Astrocyte of the cerebellum (primary cell): ENCODE measurements at regions not wholly inside any gene's neighbourhood (a gene's known extent, or its start where the extent isn't known, plus 50 kb on each side); places are given as distances from the start of the nearest gene placed in this dataset.

ENCODE experiments used
- DNase-seq: peaks from one replicate; pipeline ENCODE4 v3.0.0-alpha.2; 2011; ENCODE audit warnings: low read depth
- H3K4me3 ChIP-seq: 2 replicates; pipeline ENCODE4 v1.5.1; 2011; ENCODE audit warnings: mild to moderate bottlenecking, low read depth, low read length, moderate library complexity
- CTCF ChIP-seq: IDR thresholded peaks from 2 replicates; pipeline ENCODE4 v1.5.1; 2012; ENCODE audit warnings: low read length, low read depth, moderate library complexity, mild to moderate bottlenecking; ENCODE audit errors: missing control alignments
- in situ Hi-C: cut with HindIII; loops from 2 replicates; pipeline ENCODE4 v1.10.0; 2017; ENCODE audit warnings: low sequenced_read_pairs

GRCh38 chr6:122524056-122524455 is 52.4 kb upstream of the SERINC1 start:
- no peak for TF ChIP-seq CTCF
- no peak for DNase-seq
- in situ Hi-C loops: no loop called here
- no peak overlapping the region for H3K4me3 ChIP-seq

GRCh38 chr6:122530440-122531046 is 58.9 kb upstream of the SERINC1 start:
- no peak overlapping the region for H3K4me3 ChIP-seq
- peak; percentile 62 for DNase-seq
- TF ChIP-seq CTCF: peak; percentile 96
- in situ Hi-C loops: no loop called here

GRCh38 chr6:122548281-122548680 is 61.9 kb upstream of the PKIB start:
- H3K4me3 ChIP-seq: no peak overlapping the region
- no peak for TF ChIP-seq CTCF
- in situ Hi-C loops: no loop called here
- no peak for DNase-seq

- TF ChIP-seq CTCF: no peak
- H3K4me3 ChIP-seq: no peak overlapping the region
- DNase-seq: no peak
- in situ Hi-C loops: no loop called here
Measured at GRCh38 chr6:122548820-122549219, 61.4 kb upstream of the PKIB start.

GRCh38 chr6:122553697-122554096 is 56.5 kb upstream of the PKIB start:
- no peak for TF ChIP-seq CTCF
- DNase-seq: no peak
- in situ Hi-C loops: no loop called here
- H3K4me3 ChIP-seq: no peak overlapping the region

- no peak overlapping the region for H3K4me3 ChIP-seq
- no peak for DNase-seq
- TF ChIP-seq CTCF: no peak
- in situ Hi-C loops: no loop called here
Measured at GRCh38 chr6:122555561-122555960, 54.6 kb upstream of the PKIB start.
